GM23338 (cell line): ENCODE measurements at regions not wholly inside any gene's neighbourhood (a gene's known extent, or its start where the extent isn't known, plus 50 kb on each side); places are given as distances from the start of the nearest gene placed in this dataset.

Experiments used
- ATAC-seq: fragments of 200-7000 bp; cut with Tn5 transposase; 3 replicates; pipeline ENCODE4 v1.9.1; 2020
- DNase-seq: peaks from one replicate; pipeline ENCODE4 v3.0.0-alpha.2; 2015; ENCODE audit warnings: low spot score
- H2AFZ ChIP-seq: fragments of 200-600 bp; sonication (generic); 2 replicates; pipeline ENCODE4 v1.8.0; 2016; ENCODE audit warnings: antibody characterized with exemption, mild to moderate bottlenecking, moderate library complexity
- H3F3A ChIP-seq: fragments of 200-600 bp; sonication (generic); replicated peaks from 2 replicates; pipeline ENCODE4 v1.8.0; 2017; ENCODE audit warnings: antibody characterized with exemption, mixed run types, low read depth
- H3K27ac ChIP-seq: fragments of 200-600 bp; sonication (generic); 2 replicates; pipeline ENCODE4 v1.6.1; 2016; ENCODE audit warnings: low read depth
- H3K27me3 ChIP-seq: fragments of 200-600 bp; sonication (generic); 2 replicates; pipeline ENCODE4 v1.8.0; 2016; ENCODE audit warnings: mild to moderate bottlenecking, mixed run types, moderate library complexity; ENCODE audit not compliant: insufficient read depth
- H3K36me3 ChIP-seq: fragments of 200-600 bp; sonication (generic); 2 replicates; pipeline ENCODE4 v1.8.0; 2016; ENCODE audit warnings: mild to moderate bottlenecking; ENCODE audit not compliant: insufficient read depth
- H3K4me1 ChIP-seq: fragments of 200-600 bp; sonication (generic); 2 replicates; pipeline ENCODE4 v1.8.0; 2016; ENCODE audit warnings: mild to moderate bottlenecking, moderate library complexity; ENCODE audit not compliant: insufficient read depth
- H3K4me2 ChIP-seq: fragments of 200-600 bp; sonication (generic); 2 replicates; pipeline ENCODE4 v1.7.1; 2017; ENCODE audit warnings: mixed run types
- H3K4me3 ChIP-seq: fragments of 200-600 bp; sonication (generic); 2 replicates; pipeline ENCODE4 v1.6.1; 2016; ENCODE audit warnings: mixed run types
- H3K79me2 ChIP-seq: fragments of 200-600 bp; sonication (generic); replicated peaks from 2 replicates; pipeline ENCODE4 v1.8.0; 2017; ENCODE audit warnings: mild to moderate bottlenecking; ENCODE audit not compliant: insufficient read depth
- H3K9me2 ChIP-seq: fragments of 200-600 bp; sonication (generic); 2 replicates; pipeline ENCODE4 v1.8.0; 2017; ENCODE audit not compliant: insufficient read depth
- H4K20me1 ChIP-seq: fragments of 200-600 bp; sonication (generic); replicated peaks from 2 replicates; pipeline ENCODE4 v1.8.0; 2017; ENCODE audit warnings: mild to moderate bottlenecking; ENCODE audit not compliant: insufficient read depth
- H3K27ac Mint-ChIP-seq: 2 replicates; pipeline ENCODE4 v1.8.0; 2020; ENCODE audit warnings: inconsistent platforms, mild to moderate bottlenecking, moderate library complexity, mixed read lengths
- H3K27me3 Mint-ChIP-seq: 3 replicates; pipeline ENCODE4 v1.8.0; 2022; ENCODE audit warnings: low read depth, mild to moderate bottlenecking, moderate library complexity, mixed read lengths, inconsistent platforms; ENCODE audit not compliant: insufficient read depth, poor library complexity
- H3K36me3 Mint-ChIP-seq: 3 replicates; pipeline ENCODE4 v1.8.0; 2021; ENCODE audit warnings: low read depth, mild to moderate bottlenecking, inconsistent platforms, moderate library complexity, mixed read lengths
- H3K4me1 Mint-ChIP-seq: 3 replicates; pipeline ENCODE4 v1.8.0; 2020; ENCODE audit warnings: mild to moderate bottlenecking, inconsistent platforms, mixed read lengths
- H3K4me3 Mint-ChIP-seq: 3 replicates; pipeline ENCODE4 v1.8.0; 2021; ENCODE audit warnings: moderate library complexity, mild to moderate bottlenecking, inconsistent platforms, mixed read lengths
- H3K9me3 Mint-ChIP-seq: 3 replicates; pipeline ENCODE4 v1.8.0; 2020; ENCODE audit warnings: moderate library complexity, mild to moderate bottlenecking, inconsistent platforms, mixed read lengths
- CREB1 ChIP-seq: fragments of 250-450 bp; sonication (Bioruptor Pico); IDR thresholded peaks from 2 replicates; pipeline ENCODE4 v1.5.0; 2020; ENCODE audit warnings: low read depth, mild to moderate bottlenecking, moderate library complexity
- CTCF ChIP-seq, 2 experiments: fragments of 200-600 bp in 1 of 2; sonication (generic) in 1 of 2; conservative IDR thresholded peaks; 2 replicates each; pipeline versions ENCODE4 v1.5.1 to v1.6.1; 2016 to 2017; ENCODE audit warnings: antibody characterized with exemption in 2 of 2, low read depth in 2 of 2, mild to moderate bottlenecking in 2 of 2, moderate library complexity in 1 of 2
- EZH2 ChIP-seq: fragments of 200-600 bp; sonication (generic); IDR thresholded peaks from one replicate; pipeline ENCODE4 v1.8.0; 2017; ENCODE audit warnings: antibody characterized with exemption, mild to moderate bottlenecking, low read depth; ENCODE audit not compliant: unreplicated experiment
- EZH2phosphoT487 ChIP-seq: fragments of 200-600 bp; sonication (generic); IDR thresholded peaks from one replicate; pipeline ENCODE4 v1.8.1; 2018; ENCODE audit warnings: antibody characterized with exemption; ENCODE audit not compliant: unreplicated experiment
- JUNB ChIP-seq: IDR thresholded peaks from one replicate; pipeline ENCODE4 v1.6.1; 2016; ENCODE audit warnings: antibody characterized with exemption; ENCODE audit not compliant: unreplicated experiment
- NANOG ChIP-seq: IDR thresholded peaks from 2 replicates; pipeline ENCODE4 v1.6.1; 2016; ENCODE audit warnings: antibody characterized with exemption, borderline replicate concordance
- POLR2AphosphoS5 ChIP-seq: IDR thresholded peaks from 2 replicates; pipeline ENCODE4 v1.6.1; 2016; ENCODE audit warnings: antibody characterized with exemption, low read depth
- REST ChIP-seq: IDR thresholded peaks from one replicate; pipeline ENCODE4 v1.6.1; 2018; ENCODE audit warnings: antibody characterized with exemption; ENCODE audit not compliant: unreplicated experiment
- STAT1 ChIP-seq: IDR thresholded peaks from one replicate; pipeline ENCODE4 v1.6.1; 2016; ENCODE audit warnings: antibody characterized with exemption; ENCODE audit not compliant: unreplicated experiment
- ZNF114 ChIP-seq: fragments of 250-450 bp; sonication (Bioruptor Pico); IDR thresholded peaks from 2 replicates; pipeline ENCODE4 v1.5.0; 2020; ENCODE audit warnings: mild to moderate bottlenecking, moderate library complexity
- ZNF331 ChIP-seq: fragments of 250-450 bp; sonication (Bioruptor Pico); IDR thresholded peaks from 2 replicates; pipeline ENCODE4 v1.5.0; 2020; ENCODE audit warnings: low read depth, mild to moderate bottlenecking, moderate library complexity
- ZNF462 ChIP-seq: fragments of 250-450 bp; sonication (Bioruptor Pico); IDR thresholded peaks from 2 replicates; pipeline ENCODE4 v1.5.0; 2020; ENCODE audit warnings: mild to moderate bottlenecking, moderate library complexity
- TF ChIP-seq, protein P1 (sequence below): IDR thresholded peaks from 2 replicates; pipeline ENCODE4 v1.6.1; 2016; ENCODE audit warnings: antibody characterized with exemption

- Mint-ChIP-seq H3K4me3 (no peak overlapping the region), H3K36me3 (peaks cover 4% of the 10 kb centered on the region; the same call in 1 of the 3 replicates), H3K4me1 (no peaks in the 10 kb centered on the region), H3K9me3 (peaks cover 22% of the 10 kb centered on the region), H3K27me3 (peaks cover 3% of the 10 kb centered on the region), H3K27ac (no peak overlapping the region)
- no peak for DNase-seq
- no peak overlapping the region for H3K4me3 ChIP-seq
- no peaks in the 10 kb centered on the region; the same call in 1 of the 2 replicates for H3K36me3 ChIP-seq
- no peaks in the 10 kb centered on the region for H3K79me2 ChIP-seq
- no peaks in the 10 kb centered on the region for H3K27me3 ChIP-seq
- peaks cover 9% of the 10 kb centered on the region; the same call in 1 of the 2 replicates for H3K9me2 ChIP-seq
- H4K20me1 ChIP-seq: no peaks in the 10 kb centered on the region
- H3K27ac ChIP-seq: no peak overlapping the region
- H3K4me2 ChIP-seq: no peak overlapping the region
- no peak for TF ChIP-seq ZNF331 (CRISPR knock-in tag)
- no peak for TF ChIP-seq POLR2AphosphoS5
- TF ChIP-seq EZH2phosphoT487: no peak
- TF ChIP-seq CTCF (conservative IDR thresholded peaks at IDR 0.05; ENCODE audit: low read depth in 2 of 2): no peak
- TF ChIP-seq NANOG: no peak
- TF ChIP-seq REST: no peak
- no peak for TF ChIP-seq EZH2
- TF ChIP-seq JUNB: no peak
- TF ChIP-seq, protein P1, sequence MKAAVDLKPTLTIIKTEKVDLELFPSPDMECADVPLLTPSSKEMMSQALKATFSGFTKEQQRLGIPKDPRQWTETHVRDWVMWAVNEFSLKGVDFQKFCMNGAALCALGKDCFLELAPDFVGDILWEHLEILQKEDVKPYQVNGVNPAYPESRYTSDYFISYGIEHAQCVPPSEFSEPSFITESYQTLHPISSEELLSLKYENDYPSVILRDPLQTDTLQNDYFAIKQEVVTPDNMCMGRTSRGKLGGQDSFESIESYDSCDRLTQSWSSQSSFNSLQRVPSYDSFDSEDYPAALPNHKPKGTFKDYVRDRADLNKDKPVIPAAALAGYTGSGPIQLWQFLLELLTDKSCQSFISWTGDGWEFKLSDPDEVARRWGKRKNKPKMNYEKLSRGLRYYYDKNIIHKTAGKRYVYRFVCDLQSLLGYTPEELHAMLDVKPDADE: no peak
- no peak for TF ChIP-seq ZNF462 (CRISPR knock-in tag)
- TF ChIP-seq CREB1 (CRISPR knock-in tag): no peak
- no peak for TF ChIP-seq ZNF114 (CRISPR knock-in tag)
- TF ChIP-seq STAT1: no peak
- H3F3A ChIP-seq: no peaks in the 10 kb centered on the region
- ATAC-seq: no peak
- H3K4me1 ChIP-seq: no peaks in the 10 kb centered on the region
- no peak overlapping the region for H2AFZ ChIP-seq
These were observed 87.0 kb upstream of the CXCR4 start for GRCh38 chr2:136204971-136205370.
